Endothelial cell of umbilical vein (primary cell): ENCODE measurements at regions not wholly inside any gene's neighbourhood (a gene's known extent, or its start where the extent isn't known, plus 50 kb on each side); places are given as distances from the start of the nearest gene placed in this dataset.

Experiments
- EZH2 ChIP-seq: IDR thresholded peaks from 2 replicates; pipeline ENCODE4 v1.6.1; 2012; ENCODE audit warnings: borderline replicate concordance, low read depth, mild to moderate bottlenecking, moderate library complexity, low read length, inconsistent platforms; ENCODE audit not compliant: severe bottlenecking
- GATA2 ChIP-seq: IDR thresholded peaks from 2 replicates; pipeline ENCODE4 v1.7.0; 2011; ENCODE audit warnings: low read depth, mild to moderate bottlenecking, moderate library complexity, mixed read lengths, low read length; ENCODE audit not compliant: insufficient read length, insufficient read depth
- JUN ChIP-seq: IDR thresholded peaks from 2 replicates; pipeline ENCODE4 v1.6.1; 2011; ENCODE audit warnings: borderline replicate concordance, low read depth; ENCODE audit not compliant: insufficient read length, insufficient read depth
- MYC ChIP-seq: IDR thresholded peaks from one replicate; pipeline ENCODE4 v1.6.1; 2011; ENCODE audit warnings: mild to moderate bottlenecking, low read depth, low read length
- POLR2A ChIP-seq: IDR thresholded peaks from 2 replicates; pipeline ENCODE4 v1.6.1; 2012; ENCODE audit warnings: low read depth, mild to moderate bottlenecking, control low read depth, low read length
- POLR2AphosphoS5 ChIP-seq: IDR thresholded peaks from 2 replicates; pipeline ENCODE4 v1.6.1; 2012; ENCODE audit warnings: low read depth, mild to moderate bottlenecking, control low read depth, low read length, moderate library complexity; ENCODE audit not compliant: insufficient read depth
- TF ChIP-seq, protein P1 (sequence below): IDR thresholded peaks from 2 replicates; pipeline ENCODE4 v1.6.1; 2011; ENCODE audit not compliant: insufficient read depth, insufficient read length
- TF ChIP-seq, protein P2 (sequence below), 2 donors: IDR thresholded peaks; 1 replicate in 1 of 2; 2 replicates in 1 of 2; pipeline ENCODE4 v1.5.1; 2011; ENCODE audit warnings: low read length in 2 of 2, mild to moderate bottlenecking in 2 of 2, moderate library complexity in 2 of 2, control low read depth in 1 of 2, inconsistent platforms in 1 of 2, low read depth in 1 of 2; ENCODE audit not compliant: insufficient read depth in 1 of 2; ENCODE audit errors: extremely low read depth in 1 of 2

DNA sequence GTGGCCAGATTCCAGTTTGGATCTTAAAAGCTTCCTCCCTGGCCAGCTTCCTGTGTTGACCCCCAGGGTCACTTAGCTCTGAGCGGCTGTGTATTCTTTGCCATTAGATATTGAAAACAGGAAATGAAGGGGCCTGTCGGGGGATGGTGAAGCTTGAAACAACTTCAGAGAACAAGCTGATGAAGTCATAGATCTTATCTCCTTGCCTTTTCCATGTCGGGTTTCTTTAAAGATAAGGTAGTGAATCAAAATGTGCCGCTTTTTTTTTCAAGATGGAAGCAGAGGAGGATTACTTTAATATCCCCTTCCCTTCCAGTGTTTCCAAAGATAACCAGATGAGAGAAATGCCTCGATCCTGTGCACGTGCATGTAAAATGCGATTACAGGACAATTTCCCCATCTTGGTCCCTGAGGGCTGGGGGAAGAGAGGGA, 508.5 kb downstream of the MID1IP1 start:
- no peak for TF ChIP-seq MYC
- TF ChIP-seq EZH2, result no peak
- no peak for TF ChIP-seq POLR2A
- TF ChIP-seq, protein P1, sequence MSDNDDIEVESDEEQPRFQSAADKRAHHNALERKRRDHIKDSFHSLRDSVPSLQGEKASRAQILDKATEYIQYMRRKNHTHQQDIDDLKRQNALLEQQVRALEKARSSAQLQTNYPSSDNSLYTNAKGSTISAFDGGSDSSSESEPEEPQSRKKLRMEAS, result no peak
- TF ChIP-seq, protein P2, sequence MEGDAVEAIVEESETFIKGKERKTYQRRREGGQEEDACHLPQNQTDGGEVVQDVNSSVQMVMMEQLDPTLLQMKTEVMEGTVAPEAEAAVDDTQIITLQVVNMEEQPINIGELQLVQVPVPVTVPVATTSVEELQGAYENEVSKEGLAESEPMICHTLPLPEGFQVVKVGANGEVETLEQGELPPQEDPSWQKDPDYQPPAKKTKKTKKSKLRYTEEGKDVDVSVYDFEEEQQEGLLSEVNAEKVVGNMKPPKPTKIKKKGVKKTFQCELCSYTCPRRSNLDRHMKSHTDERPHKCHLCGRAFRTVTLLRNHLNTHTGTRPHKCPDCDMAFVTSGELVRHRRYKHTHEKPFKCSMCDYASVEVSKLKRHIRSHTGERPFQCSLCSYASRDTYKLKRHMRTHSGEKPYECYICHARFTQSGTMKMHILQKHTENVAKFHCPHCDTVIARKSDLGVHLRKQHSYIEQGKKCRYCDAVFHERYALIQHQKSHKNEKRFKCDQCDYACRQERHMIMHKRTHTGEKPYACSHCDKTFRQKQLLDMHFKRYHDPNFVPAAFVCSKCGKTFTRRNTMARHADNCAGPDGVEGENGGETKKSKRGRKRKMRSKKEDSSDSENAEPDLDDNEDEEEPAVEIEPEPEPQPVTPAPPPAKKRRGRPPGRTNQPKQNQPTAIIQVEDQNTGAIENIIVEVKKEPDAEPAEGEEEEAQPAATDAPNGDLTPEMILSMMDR (IDR thresholded peaks at IDR 0.05; ENCODE audit: extremely low read depth in 1 of 2, insufficient read depth in 1 of 2, low read depth in 1 of 2, low read length in 2 of 2), result no peak
- TF ChIP-seq POLR2AphosphoS5, result peak; percentile 35
- peak; percentile 99 for TF ChIP-seq GATA2
- TF ChIP-seq JUN, result peak; percentile 67
